PFSK-1 (cell line): ENCODE measurements at regions not wholly inside any gene's neighbourhood (a gene's known extent, or its start where the extent isn't known, plus 50 kb on each side); places are given as distances from the start of the nearest gene placed in this dataset.

Experiments used
- FOXP2 ChIP-seq: optimal IDR thresholded peaks from 2 replicates; pipeline ENCODE3; 2011; ENCODE audit warnings: borderline replicate concordance, control low read depth, inconsistent platforms; ENCODE audit not compliant: insufficient read depth; ENCODE audit errors: extremely low read length, extremely low read depth
- POLR2AphosphoS5 ChIP-seq: IDR thresholded peaks from 2 replicates; pipeline ENCODE4 v1.6.1; 2012; ENCODE audit warnings: low read depth, mild to moderate bottlenecking, control low read depth, low read length, moderate library complexity
- SIN3A ChIP-seq: IDR thresholded peaks from 2 replicates; pipeline ENCODE4 v1.6.1; 2012; ENCODE audit warnings: mild to moderate bottlenecking, low read length, moderate library complexity, borderline replicate concordance; ENCODE audit not compliant: insufficient read depth
- TAF1 ChIP-seq: IDR thresholded peaks from 2 replicates; pipeline ENCODE4 v1.6.1; 2012; ENCODE audit warnings: low read length, control low read depth, borderline replicate concordance; ENCODE audit not compliant: insufficient read depth
- TF ChIP-seq, protein P1 (sequence below), 2 experiments: IDR thresholded peaks; 2 replicates each; pipeline versions ENCODE4 v1.6.1 to v1.8.0; 2011 to 2012; ENCODE audit warnings: low read depth in 2 of 2, low read length in 2 of 2, control low read depth in 1 of 2, inconsistent platforms in 1 of 2, mild to moderate bottlenecking in 1 of 2, moderate library complexity in 1 of 2; ENCODE audit not compliant: insufficient read depth in 1 of 2

DNA sequence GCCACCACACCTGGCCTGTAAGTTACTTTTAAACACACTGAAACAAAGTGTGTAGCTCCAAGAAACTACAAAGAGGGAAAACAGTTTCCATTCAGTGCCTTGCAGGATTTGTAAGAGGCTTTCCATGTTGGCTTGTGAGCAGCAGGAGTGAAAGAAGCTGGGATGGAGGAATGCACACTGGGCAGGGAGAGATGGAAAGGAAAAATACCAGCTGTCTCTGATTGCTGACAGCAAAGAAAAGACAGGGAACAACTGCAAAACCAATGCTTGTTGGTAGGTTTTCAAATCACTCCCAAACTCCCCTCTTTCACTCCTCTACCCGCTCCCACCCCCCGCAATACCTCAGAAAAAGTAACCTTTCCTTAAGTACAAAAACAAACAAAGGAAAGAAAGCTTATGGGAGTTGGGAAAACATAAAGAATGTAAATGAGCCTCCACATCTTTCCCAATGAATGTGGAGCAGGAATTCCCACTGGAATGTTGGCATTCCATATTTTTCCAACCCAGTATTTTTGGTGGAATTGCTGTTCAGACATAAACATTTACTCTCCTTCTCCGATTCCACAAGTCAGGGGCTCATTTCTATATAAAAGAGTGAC lies 166.1 kb downstream of the THBS2 start:
- TF ChIP-seq SIN3A, result no peak
- TF ChIP-seq TAF1, result no peak
- TF ChIP-seq FOXP2, result no peak
- TF ChIP-seq, protein P1, sequence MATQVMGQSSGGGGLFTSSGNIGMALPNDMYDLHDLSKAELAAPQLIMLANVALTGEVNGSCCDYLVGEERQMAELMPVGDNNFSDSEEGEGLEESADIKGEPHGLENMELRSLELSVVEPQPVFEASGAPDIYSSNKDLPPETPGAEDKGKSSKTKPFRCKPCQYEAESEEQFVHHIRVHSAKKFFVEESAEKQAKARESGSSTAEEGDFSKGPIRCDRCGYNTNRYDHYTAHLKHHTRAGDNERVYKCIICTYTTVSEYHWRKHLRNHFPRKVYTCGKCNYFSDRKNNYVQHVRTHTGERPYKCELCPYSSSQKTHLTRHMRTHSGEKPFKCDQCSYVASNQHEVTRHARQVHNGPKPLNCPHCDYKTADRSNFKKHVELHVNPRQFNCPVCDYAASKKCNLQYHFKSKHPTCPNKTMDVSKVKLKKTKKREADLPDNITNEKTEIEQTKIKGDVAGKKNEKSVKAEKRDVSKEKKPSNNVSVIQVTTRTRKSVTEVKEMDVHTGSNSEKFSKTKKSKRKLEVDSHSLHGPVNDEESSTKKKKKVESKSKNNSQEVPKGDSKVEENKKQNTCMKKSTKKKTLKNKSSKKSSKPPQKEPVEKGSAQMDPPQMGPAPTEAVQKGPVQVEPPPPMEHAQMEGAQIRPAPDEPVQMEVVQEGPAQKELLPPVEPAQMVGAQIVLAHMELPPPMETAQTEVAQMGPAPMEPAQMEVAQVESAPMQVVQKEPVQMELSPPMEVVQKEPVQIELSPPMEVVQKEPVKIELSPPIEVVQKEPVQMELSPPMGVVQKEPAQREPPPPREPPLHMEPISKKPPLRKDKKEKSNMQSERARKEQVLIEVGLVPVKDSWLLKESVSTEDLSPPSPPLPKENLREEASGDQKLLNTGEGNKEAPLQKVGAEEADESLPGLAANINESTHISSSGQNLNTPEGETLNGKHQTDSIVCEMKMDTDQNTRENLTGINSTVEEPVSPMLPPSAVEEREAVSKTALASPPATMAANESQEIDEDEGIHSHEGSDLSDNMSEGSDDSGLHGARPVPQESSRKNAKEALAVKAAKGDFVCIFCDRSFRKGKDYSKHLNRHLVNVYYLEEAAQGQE (IDR thresholded peaks at IDR 0.05; ENCODE audit: insufficient read depth in 1 of 2, low read depth in 2 of 2, low read length in 2 of 2), result no peak
- TF ChIP-seq POLR2AphosphoS5, result no peak
